GM19025 (cell line): ENCODE measurements at regions not wholly inside any gene's neighbourhood (a gene's known extent, or its start where the extent isn't known, plus 50 kb on each side); places are given as distances from the start of the nearest gene placed in this dataset.

ENCODE experiments used
- ATAC-seq: cut with Tn5 transposase; IDR thresholded peaks from one replicate; pipeline ENCODE4 v1.9.1; 2021; ENCODE audit warnings: mild to moderate bottlenecking, low read depth, moderate library complexity; ENCODE audit not compliant: unreplicated experiment

DNA sequence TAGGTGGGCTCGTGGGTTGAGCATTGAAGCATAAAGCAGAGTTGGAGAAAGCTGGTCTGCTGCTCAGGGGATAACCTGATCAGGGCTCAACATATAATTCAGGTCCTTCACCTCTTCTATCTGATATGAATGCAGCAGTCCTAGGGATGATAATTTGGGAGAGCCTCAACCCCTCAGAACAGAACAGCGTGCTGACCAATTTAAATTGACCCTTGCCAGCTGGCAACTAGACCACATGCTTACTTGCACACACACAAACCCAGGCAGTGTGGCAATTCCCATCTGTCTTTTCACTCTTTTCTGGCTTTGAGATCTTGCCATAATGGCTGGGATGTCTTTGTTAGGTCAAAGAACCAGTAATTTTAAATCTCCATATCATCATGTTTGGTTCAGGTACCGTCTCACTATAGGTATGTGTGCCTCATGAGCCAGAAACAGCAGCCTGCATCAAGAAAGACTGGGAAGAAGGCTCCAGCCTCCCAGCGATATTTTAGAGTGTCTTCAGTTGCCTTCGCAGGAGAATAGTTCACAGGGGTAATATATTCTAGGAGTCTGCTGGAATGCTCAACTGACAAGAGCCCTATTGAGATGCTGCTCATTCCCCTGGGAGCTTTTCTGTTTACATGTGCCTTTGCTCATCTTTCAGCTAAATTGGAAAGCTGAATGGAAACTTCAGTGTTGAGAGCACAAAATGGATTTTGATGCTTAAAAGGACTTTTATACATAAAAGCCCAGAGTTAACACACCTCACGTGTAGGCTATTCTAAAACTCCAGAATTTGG lies 497.6 kb downstream of the RASEF start:
- no peak for ATAC-seq

DNA sequence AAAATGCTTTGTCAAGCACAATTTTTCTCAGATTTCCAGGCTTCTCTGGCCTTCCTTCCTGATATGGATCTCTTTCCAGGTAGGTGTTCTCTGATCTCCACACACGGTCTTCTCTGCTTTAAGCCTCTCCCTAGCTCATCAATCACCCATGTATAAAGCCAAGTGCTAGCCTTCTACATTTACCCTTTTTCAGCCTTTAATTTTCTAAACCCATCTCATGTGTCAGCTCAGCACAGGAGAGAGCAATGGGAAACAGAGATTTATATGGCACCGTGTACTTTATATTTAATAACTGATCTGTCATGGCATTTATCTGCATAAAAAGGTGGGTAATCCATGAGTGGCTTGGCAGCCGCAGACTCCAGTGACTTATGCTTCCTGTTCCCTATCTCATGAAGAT lies 495.0 kb downstream of the RASEF start:
- no peak for ATAC-seq

DNA sequence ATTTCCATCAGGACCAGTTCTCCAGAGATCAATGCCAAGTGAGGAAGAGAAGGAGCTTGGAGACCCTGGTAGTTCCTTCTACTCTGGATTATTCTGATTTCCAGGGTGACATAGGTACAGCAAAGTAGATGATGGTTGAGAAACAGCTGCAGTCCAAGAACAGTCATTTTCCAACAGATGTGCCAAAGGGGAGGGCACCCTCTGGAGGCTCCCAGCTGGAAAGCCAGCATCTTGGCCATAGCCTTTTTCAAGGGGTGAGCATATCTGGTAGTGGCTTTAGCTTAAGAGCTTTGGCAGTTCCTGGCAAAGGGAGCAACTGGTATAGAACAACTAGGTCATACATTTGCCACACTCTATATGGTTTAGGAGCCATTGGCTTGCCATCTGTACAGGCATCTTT lies 492.7 kb downstream of the RASEF start:
- no peak for ATAC-seq

DNA sequence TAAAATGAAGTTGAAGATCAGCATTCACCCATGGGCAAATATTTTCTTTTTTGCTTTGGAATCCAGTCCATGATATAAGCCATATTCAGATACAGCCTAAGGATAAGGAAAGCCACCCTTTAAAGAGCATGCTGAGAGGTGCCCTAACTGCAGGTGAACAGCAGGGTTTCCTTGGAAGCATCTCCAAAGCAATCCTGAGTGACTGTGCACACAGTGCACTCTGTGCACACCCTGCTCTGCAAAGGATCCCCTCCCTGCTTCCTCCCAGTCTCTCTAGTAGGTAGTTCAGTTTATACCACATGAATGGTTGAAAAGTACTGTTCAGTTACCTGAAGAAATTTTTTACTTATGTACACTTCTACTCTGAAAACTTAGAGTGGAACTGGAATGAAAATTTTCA lies 491.4 kb downstream of the RASEF start:
- ATAC-seq = no peak

DNA sequence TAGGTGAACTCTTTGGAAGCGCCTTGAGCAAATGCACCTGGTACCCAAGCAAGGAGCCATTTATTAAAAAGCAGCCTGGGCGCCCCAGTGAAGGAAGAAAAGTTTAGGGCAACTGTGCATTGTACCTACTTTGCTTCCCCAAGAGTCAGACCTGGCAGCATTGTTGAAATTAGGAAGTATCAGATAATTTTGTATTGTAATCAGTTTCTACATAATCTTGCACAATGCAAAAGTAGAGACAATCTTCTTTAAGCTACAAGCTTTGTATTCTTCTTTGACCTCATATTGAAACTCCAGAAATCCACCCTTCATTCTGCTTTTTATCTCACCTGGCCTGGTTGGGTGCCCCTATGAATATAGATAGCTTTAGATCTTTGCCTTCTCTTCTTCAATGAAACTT lies 490.8 kb downstream of the RASEF start:
- ATAC-seq = no peak

DNA sequence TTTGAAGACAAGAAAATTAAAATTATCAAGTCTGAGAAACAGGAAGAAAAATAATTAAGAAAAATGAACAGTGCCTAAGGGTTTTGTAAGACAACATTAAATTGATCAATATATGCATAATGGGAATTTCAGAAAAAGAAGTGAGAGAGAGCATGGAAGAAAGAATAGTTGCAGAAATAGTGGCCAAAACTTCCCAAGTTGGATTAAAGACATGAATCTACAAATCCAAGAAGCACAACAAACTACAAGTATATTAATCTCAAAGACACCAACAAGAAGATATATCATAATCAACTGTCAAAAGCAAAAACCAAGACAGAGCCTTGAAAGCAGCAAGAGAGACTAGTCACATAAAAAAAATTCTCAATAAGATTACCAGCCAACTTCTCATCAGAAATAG lies 488.0 kb downstream of the RASEF start:
- ATAC-seq = no peak

DNA sequence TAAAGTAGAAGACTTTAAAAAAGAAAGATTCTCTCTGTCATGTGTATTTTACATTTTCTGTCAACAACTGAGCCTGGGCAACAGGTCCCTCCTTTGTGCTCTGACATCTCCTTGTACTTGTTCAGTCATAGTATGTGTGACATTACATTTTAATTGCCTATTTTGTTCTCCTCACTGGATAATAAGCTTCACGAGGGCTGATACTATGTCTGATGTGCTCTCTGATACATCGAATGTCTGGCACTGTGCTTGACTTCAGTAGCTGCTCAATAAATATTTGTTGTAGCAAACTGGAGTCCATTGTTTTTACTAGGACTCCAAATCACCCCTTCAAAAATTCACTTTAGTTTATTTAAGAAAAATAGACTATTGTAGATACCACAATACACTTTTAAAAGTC lies 482.0 kb downstream of the RASEF start:
- ATAC-seq = no peak

DNA sequence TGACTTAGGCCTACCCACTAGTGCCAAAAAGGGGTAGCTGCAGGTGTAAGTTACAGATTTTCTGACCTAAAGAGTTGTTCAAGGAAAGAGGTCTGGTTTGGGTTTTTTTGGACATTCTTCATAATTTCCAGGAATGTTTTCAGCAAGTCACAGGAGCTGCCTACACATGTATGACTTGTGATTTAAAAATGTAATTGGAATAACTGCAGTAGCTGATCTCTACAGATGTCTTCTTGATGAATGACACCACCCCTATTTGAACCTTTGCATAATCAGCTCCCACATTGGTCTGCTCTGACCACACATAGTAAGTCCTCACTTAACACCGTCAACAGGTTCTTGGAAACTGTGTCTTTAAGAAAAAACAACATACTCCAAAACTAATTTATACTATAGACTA lies 481.4 kb downstream of the RASEF start:
- ATAC-seq = no peak

DNA sequence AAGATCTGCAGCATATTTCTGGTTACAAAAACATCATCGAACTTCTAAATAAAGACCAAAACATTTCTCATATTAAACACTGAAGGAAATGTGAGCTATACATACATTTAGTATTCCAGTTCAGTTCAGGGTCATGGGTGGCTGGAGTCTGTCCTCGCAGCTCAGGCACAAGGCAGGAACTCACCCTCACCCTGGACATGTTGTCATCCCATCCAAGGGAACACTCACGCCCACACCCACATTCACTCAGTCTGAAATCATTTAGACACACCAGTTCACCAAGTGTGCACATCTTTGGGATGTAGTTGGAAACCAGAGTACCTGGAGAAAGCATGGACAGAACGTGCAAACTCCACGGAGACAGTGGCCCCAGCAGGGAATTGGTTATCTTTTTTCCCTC lies 481.0 kb downstream of the RASEF start:
- no peak for ATAC-seq

DNA sequence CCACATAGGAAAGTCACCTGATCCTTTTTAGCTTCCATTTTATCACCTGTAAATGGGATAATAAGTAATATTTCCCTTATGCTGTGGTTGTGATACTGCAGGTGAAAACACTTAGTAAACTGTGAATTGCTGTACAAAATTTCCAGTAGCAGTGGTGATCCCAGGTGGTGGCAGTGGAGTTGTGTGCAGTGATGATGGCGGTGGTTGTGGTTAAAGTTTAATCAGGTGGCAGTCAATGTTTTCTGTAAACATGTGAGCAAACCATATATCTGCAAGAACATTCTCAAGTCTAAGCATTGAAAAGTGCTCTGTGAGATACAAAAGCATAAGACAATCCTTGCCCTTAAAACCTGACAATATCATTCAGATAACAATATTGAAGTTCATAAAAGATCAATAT lies 480.2 kb downstream of the RASEF start:
- ATAC-seq = no peak

DNA sequence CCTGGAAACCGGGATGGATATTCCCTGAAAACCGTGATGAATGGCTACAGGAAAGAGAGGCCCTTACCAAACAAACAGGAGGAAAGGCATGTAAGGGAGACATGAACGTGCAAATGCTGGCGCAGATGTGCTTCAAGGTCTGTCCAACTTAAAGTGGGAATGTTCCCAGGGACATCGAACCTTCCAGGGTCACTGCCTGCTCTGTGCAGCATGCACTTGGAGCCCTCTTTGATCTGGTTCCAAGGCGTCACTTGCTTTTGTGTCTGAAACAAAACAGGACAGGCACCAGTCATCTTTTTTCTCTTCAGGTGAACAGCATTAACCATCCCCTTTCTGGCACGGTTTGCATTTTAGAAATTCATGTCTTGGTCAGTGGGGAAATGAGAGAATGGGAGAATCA lies 479.4 kb downstream of the RASEF start:
- ATAC-seq = no peak

DNA sequence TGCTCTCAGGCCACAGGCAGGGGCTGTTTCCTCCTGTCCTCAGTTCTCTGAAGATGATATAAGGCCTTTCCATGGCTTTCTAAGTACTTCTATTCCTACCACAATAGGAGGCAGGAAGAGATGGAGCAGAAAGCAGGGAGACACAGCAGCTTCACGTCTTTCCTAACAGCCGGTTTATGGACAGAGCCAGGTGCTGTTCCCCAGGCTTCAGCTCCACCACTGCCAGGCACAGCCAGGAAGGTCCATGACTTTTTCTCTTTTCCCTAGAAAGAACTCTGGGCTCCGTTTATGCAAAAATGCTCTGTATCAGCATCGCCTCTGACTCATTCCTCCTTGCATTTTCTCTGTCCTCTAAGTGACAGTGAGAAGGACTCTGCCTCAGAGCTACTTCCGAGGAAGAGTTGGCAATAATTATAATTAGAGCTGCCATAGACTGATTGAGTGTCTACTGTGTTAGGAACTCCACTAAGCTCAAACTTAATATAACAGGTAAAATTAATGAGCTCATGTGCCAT lies 478.5 kb downstream of the RASEF start:
- ATAC-seq = no peak

DNA sequence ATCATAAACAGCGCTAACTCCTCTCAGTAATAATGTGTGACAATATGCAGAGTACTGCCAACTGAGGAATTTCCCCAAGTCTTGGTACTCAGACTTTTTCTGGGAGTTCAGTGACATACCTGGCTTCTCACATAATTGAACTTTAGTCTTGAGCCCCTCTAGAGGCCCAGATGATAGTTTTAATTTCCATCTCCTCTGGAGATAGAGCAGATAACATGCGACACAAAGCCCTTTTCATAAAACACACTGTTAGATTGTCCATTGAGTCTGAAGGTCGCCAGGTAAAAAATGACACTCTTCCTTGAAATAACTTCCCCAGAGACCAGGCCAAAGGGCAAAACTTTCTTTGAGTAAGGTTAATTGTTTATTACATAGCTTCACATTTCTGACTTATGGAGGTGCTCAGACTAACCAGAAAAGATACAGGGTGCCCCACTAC lies 476.0 kb downstream of the RASEF start:
- ATAC-seq = no peak

DNA sequence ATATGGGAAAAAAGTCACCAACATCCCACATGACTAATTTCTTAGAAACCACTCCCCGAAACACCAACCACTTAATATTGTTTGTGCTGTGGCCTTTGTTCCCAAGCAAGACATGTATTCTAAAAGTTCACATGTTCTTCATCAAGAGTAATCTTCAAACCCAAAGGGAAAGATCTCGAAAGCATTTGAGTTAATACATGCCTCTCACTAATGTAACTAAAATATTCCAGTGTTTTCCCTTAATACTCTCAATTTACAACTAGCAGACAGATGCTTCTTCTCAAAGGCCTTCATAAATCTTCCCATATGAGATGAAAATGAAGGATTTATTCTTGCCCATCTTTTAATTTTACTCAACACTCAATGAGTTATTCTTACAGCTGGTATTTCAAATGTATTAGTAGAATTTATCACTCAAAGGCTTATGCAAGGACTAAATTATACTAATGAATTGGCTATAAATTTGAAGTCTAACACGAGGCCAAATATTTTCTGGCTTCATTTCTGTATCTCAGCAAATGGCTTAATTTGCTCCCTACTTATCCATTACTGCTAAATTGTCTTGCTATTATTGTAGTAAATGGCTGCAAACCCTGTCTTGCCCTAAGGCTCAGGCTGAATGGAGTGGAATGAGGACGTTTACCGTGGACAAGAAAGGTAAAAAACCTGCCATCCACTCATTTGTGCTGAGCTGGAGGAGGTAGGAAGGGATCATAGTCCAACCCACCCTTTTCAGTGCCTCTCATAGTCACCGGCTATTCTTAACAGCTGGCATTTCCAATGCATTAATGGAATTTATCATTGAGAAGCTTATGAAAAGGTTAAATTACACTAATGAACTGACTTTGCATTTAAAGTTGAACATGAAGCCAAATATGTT lies 474.4 kb downstream of the RASEF start:
- no peak for ATAC-seq

DNA sequence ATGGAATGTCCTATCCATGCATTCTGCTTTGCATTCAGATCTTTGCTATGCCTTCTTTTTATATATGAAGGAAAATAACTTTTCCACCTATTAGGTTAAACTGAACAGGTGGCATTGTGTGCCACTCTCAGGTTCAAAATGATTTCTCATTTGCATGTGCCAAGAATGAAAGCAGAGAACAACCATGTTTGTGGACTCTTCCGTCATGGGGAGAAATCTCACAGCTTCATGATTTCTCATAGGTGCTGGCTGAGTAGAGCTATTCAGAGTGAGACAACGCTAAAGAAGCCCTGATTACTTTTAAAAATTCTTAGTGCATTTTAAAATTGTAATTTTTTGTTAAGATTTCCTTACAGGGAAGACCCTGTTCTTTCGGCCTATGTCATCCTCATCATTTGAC lies 472.1 kb downstream of the RASEF start:
- no peak for ATAC-seq

DNA sequence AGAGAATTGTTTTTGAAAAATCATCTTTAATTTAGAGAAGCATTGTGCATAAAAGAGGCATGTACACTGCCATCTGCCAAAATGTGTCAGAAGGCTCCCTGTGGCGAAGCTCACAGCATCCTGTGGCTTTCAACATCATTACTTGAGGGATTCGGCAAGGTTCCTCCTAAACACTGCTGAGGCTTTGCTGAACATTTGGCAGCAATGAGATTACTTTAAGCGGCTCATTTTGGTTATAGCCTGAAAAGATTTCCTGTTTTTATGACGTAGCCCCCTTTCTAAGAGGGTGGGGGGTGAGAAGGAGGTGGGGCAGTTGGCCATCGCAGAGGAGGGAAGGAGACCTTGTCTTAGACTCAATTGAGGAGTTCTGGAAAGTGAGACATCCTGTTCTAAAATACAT lies 469.4 kb downstream of the RASEF start:
- no peak for ATAC-seq

DNA sequence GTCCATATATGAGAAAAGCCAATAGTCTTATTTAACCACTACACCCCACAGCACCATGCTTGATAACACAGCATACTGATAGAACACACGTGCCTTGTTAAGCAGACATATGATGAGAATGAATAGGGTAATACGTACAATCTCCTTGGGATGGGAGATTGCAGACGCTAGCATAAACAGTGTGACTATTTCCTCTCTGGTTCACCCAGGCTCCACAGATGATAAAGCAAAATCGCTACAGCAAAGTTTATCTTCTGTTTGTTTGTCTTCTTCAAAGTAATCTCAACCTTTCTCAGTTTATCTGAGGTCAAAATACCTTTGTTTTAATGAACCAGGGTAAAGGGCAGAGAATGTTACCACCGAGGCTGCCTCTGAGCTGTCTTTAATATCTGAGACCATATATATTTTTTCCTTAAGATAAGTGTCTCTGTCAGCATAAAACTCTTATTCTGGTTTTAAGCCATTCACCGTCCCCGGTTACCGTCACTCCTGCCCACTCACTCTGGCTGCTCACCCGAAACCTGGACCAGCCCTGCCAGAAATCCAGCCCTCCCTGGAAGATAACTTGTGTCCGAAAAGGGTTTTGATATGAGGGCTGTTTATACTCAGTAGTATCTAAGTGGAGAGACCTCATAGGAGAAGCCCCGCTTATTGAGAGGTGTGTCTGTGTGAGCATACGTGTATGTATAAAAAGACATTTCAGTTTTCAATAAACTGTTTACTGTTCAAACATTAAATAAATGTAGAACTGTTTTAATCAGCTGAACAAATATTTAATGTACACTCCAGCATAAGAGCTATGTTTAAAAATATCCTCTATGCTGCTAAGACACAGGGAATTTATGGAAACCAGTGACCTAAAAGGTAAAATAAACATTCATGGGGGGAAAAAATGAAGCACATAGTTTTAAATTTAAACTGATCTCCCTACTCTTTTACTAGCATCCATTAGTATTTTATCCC lies 465.4 kb downstream of the RASEF start:
- ATAC-seq = no peak

DNA sequence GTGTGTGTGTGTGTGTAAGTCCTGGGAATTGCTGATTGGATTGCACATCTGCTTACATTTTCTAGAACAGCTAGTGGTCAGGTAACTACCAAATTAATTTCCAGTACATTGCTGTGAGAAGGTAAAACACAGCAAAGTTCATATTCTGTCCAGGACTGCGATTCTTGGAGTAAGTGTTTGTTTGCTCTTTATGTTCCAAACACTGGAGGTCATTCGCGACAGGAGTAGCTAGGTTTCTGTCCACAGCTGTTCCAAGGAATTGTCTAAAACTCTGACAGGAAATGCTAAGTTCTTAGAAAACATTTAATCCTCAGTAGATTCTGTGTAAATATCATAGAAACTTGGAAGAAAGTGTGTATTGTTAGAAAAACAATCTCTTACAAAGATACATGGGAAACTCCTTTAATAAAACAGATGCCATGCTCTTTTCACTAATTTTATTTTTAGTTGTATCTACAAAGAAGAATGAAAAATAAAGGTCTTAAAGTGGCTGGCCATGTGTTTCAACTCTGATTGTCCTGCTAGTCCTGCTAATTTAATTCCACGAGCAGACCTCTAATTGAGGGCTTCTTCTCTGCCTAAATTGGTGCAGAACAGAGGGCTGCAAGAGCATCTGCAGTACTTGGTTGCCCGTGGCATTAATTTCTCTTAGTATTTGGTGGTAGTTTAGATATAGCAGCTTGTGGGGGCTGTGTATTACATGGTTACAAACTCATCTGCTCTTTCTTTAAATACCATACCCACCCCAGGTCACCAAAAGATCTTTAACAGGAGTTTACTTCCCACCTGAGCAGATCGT lies 464.5 kb downstream of the RASEF start:
- no peak for ATAC-seq

DNA sequence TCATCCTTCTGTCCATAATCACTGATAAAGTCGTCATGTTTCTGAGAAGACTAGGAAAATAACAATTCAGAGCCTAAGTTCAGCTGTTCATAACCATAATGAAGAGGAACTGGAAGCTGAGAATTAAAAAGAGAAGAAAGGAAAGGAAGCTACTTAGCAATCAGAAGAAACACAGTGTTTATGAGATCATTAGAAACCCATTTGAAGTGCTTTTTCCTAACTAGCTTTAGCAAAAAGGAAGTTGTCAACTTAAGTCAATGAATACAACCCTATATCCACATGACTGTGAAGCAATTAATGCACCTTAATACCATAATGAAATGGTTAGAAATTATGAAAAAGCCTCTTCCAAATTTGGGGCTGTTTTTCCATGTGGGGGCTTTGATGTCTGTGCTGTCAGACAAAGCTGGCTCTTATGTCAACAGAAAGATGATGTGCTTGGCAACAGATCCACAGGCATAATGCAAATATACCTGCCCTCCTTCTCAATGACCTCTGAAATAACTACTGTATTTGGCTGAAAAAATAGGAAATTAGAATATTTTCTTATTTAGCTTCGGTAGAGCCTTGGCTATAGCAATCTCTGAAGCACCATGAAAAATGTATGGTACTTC lies 463.5 kb downstream of the RASEF start:
- ATAC-seq = no peak
